GM12892 (cell line): ENCODE measurements at regions not wholly inside any gene's neighbourhood (a gene's known extent, or its start where the extent isn't known, plus 50 kb on each side); places are given as distances from the start of the nearest gene placed in this dataset.

Experiments used
- POLR2A ChIP-seq: IDR thresholded peaks from 2 replicates; pipeline ENCODE4 v1.6.1; 2011; ENCODE audit warnings: low read depth, low read length, control low read depth
- POLR2AphosphoS5 ChIP-seq: IDR thresholded peaks from 2 replicates; pipeline ENCODE4 v1.6.1; 2011; ENCODE audit warnings: low read depth, low read length, control low read depth
- TAF1 ChIP-seq: IDR thresholded peaks from 2 replicates; pipeline ENCODE4 v1.6.1; 2011; ENCODE audit warnings: low read depth, mild to moderate bottlenecking, control low read depth, low read length, borderline replicate concordance

DNA sequence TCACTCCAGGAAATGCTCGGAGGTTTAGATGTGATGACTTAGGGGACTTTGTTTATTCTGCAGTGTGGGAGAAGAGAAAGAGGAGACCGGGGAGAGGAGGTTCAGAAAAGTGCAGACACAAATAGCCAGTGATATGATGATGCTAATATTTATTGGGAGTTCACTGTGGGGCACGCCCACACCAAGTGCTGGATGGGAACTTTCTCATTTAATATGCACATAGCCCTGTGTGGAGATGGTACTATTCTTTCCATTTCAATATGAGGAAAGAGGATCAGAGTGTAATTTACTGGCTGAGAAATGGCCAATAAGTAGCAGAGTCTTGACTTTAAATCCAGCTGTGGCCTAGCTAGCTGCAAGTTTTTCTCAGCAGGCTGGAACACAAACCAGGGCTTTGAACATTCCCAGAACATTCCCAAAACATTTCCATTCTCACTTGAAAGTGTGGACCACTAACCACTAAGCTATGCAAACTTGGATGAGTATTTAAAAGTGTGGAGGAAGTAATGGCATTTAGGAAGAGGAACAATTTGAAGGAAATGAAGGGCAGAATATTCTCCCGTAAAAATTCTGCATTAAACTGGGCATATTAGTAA lies 231.7 kb downstream of the HS3ST1 start:
- TF ChIP-seq POLR2A (no peak), POLR2AphosphoS5 (no peak), TAF1 (no peak)
